SK-N-DZ (cell line): ENCODE measurements at regions not wholly inside any gene's neighbourhood (a gene's known extent, or its start where the extent isn't known, plus 50 kb on each side); places are given as distances from the start of the nearest gene placed in this dataset.

Experiments used
- DNase-seq: peaks from one replicate; pipeline ENCODE4 v3.0.0-alpha.2; 2015; ENCODE audit warnings: low spot score

GRCh38 chr6:68391953-68392352 is 243.1 kb upstream of the ADGRB3 start:
- no peak for DNase-seq

GRCh38 chr6:68372991-68373390 is 262.1 kb upstream of the ADGRB3 start:
- DNase-seq: no peak

GRCh38 chr6:68368845-68369244 is 266.2 kb upstream of the ADGRB3 start:
- no peak for DNase-seq

- no peak for DNase-seq
Observed at GRCh38 chr6:68364271-68364805, 270.7 kb upstream of the ADGRB3 start.

GRCh38 chr6:68343901-68344300 is 291.2 kb upstream of the ADGRB3 start:
- peak; percentile 80 for DNase-seq

GRCh38 chr6:68342286-68342685 is 292.8 kb upstream of the ADGRB3 start:
- no peak for DNase-seq

GRCh38 chr6:68339488-68340131 is 295.5 kb upstream of the ADGRB3 start:
- DNase-seq: peak; percentile 11

GRCh38 chr6:68333442-68333841 is 301.6 kb upstream of the ADGRB3 start:
- no peak for DNase-seq

- DNase-seq: no peak
Observed at GRCh38 chr6:68328156-68328555, 306.9 kb upstream of the ADGRB3 start.

GRCh38 chr6:68326762-68327161 is 308.3 kb upstream of the ADGRB3 start:
- DNase-seq: no peak

GRCh38 chr6:68317366-68317765 is 317.7 kb upstream of the ADGRB3 start:
- no peak for DNase-seq

- DNase-seq: peak; percentile 26
Observed at GRCh38 chr6:68313911-68314310, 321.2 kb upstream of the ADGRB3 start.

- peak; percentile 83 for DNase-seq
Observed at GRCh38 chr6:68307301-68307700, 327.8 kb upstream of the ADGRB3 start.

- DNase-seq: no peak
Observed at GRCh38 chr6:68296126-68296525, 339.0 kb upstream of the ADGRB3 start.

- DNase-seq: no peak
Observed at GRCh38 chr6:68282646-68283045, 352.4 kb upstream of the ADGRB3 start.

- DNase-seq: no peak
Observed at GRCh38 chr6:68279793-68280557, 355.1 kb upstream of the ADGRB3 start.

GRCh38 chr6:68273297-68273696 is 361.8 kb upstream of the ADGRB3 start:
- DNase-seq: no peak

- DNase-seq: no peak
Observed at GRCh38 chr6:68256391-68256790, 378.7 kb upstream of the ADGRB3 start.

GRCh38 chr6:68252632-68253031 is 382.4 kb upstream of the ADGRB3 start:
- no peak for DNase-seq

GRCh38 chr6:68247782-68248181 is 387.3 kb upstream of the ADGRB3 start:
- DNase-seq: no peak

- no peak for DNase-seq
Observed at GRCh38 chr6:68240726-68241125, 394.4 kb upstream of the ADGRB3 start.

GRCh38 chr6:68239034-68239433 is 396.0 kb upstream of the ADGRB3 start:
- no peak for DNase-seq

GRCh38 chr6:68238097-68238601 is 396.9 kb upstream of the ADGRB3 start:
- DNase-seq: no peak
